ENCODE measurements at regions not wholly inside any gene's neighbourhood (a gene's known extent, or its start where the extent isn't known, plus 50 kb on each side); places are given as distances from the start of the nearest gene placed in this dataset.

DNA sequence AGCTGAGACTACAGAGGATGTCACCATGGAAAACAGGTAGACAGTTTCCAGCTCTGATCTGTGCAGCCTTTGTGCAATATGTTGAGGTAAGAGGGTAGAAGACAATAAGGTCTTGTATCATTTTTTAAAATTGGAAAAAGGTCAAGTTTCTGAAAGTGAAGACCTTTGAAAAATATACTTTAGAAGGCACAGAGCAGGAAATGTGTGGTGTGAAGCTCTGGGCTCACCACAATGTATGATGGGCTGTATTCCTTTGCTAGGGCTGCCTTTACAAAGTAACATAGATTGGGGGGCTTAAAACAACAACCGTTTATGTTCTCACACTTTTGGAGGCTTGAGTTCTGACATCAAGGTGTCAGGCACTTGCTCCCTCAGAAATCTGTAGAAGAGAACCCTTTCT lies 514.3 kb upstream of the JARID2 start (continued):
- TF ChIP-seq, protein P1, sequence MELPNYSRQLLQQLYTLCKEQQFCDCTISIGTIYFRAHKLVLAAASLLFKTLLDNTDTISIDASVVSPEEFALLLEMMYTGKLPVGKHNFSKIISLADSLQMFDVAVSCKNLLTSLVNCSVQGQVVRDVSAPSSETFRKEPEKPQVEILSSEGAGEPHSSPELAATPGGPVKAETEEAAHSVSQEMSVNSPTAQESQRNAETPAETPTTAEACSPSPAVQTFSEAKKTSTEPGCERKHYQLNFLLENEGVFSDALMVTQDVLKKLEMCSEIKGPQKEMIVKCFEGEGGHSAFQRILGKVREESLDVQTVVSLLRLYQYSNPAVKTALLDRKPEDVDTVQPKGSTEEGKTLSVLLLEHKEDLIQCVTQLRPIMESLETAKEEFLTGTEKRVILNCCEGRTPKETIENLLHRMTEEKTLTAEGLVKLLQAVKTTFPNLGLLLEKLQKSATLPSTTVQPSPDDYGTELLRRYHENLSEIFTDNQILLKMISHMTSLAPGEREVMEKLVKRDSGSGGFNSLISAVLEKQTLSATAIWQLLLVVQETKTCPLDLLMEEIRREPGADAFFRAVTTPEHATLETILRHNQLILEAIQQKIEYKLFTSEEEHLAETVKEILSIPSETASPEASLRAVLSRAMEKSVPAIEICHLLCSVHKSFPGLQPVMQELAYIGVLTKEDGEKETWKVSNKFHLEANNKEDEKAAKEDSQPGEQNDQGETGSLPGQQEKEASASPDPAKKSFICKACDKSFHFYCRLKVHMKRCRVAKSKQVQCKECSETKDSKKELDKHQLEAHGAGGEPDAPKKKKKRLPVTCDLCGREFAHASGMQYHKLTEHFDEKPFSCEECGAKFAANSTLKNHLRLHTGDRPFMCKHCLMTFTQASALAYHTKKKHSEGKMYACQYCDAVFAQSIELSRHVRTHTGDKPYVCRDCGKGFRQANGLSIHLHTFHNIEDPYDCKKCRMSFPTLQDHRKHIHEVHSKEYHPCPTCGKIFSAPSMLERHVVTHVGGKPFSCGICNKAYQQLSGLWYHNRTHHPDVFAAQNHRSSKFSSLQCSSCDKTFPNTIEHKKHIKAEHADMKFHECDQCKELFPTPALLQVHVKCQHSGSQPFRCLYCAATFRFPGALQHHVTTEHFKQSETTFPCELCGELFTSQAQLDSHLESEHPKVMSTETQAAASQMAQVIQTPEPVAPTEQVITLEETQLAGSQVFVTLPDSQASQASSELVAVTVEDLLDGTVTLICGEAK (IDR thresholded peaks at IDR 0.05), result no peak
- TF ChIP-seq, protein P1 (CRISPR knock-in tag; IDR thresholded peaks at IDR 0.05), result no peak
- TF ChIP-seq MYNN (CRISPR knock-in tag; IDR thresholded peaks at IDR 0.05; ENCODE audit: low read depth), result no peak
- TF ChIP-seq GTF2F1 (IDR thresholded peaks at IDR 0.05; ENCODE audit: low read length), result no peak
- no peak for TF ChIP-seq HNF4G (IDR thresholded peaks at IDR 0.05; ENCODE audit: borderline replicate concordance, low read depth, low read length)
- no peak for TF ChIP-seq HNF4G (CRISPR knock-in tag; IDR thresholded peaks at IDR 0.05; ENCODE audit: borderline replicate concordance, low read depth)

All from HepG2 (cell line).